K562 (cell line): ENCODE measurements at regions not wholly inside any gene's neighbourhood (a gene's known extent, or its start where the extent isn't known, plus 50 kb on each side); places are given as distances from the start of the nearest gene placed in this dataset.

Source experiments
- ATAC-seq: fragments of 200-7000 bp; cut with Tn5 transposase; 3 replicates; pipeline ENCODE4 v1.9.1; 2020; ENCODE audit warnings: moderate library complexity
- BruUV-seq: library from RNA; stranded (reverse); fragments of 400-500 nt; replicated peaks from 2 replicates; lab custom pipeline; 2021; lab: Mats Ljungman, UMichigan
- CTCF ChIA-PET: fragments of 300-600 bp; formaldehyde crosslinking; extraction: SDS; loops from one replicate; lab custom pipeline; 2021; ENCODE audit warnings: low intra/inter-chr PET ratio; lab: Yijun Ruan, JAX
- POLR2A ChIA-PET: fragments of 300-600, 350-650 bp; sonication (Branson Sonifier 250); formaldehyde crosslinking; extraction: SDS; loops from one replicate; lab custom pipeline; 2021; ENCODE audit warnings: antibody characterized with exemption, inconsistent platforms; lab: Yijun Ruan, JAX
- DNase-seq, 4 experiments: peaks; one replicate each; pipeline versions ENCODE4 v3.0.0 to v3.0.0-alpha.2; 2011 to 2018; ENCODE audit warnings: low spot score in 3 of 4, mixed read lengths in 3 of 4; ENCODE audit errors: extremely low read depth in 1 of 4
- FAIRE-seq: peaks from 2 replicates; lab custom pipeline; 2011; peaks lifted over from hg19 to GRCh38; lab: Jason Lieb, UNC
- H2AFZ ChIP-seq: 2 replicates; pipeline ENCODE4 v1.6.0; 2011; ENCODE audit warnings: low read depth, low read length, control low read depth, inconsistent platforms
- H3K27ac ChIP-seq: fragments of 200-600 bp; 3 replicates; pipeline ENCODE4 v1.8.0; 2011; ENCODE audit warnings: low read depth, mild to moderate bottlenecking, control low read depth, inconsistent platforms, low read length, moderate library complexity, mixed read lengths; ENCODE audit errors: extremely low read depth
- H3K27me3 ChIP-seq, 2 experiments: fragments of 300-600 bp in 1 of 2; 2 replicates in 1 of 2; 3 replicates in 1 of 2; pipeline versions ENCODE4 v1.6.0 to v1.8.0; 2011; ENCODE audit warnings: inconsistent platforms in 2 of 2, low read length in 2 of 2, mild to moderate bottlenecking in 1 of 2, mixed read lengths in 1 of 2, moderate library complexity in 1 of 2; ENCODE audit not compliant: control insufficient read depth in 2 of 2, insufficient read depth in 2 of 2
- H3K36me3 ChIP-seq: fragments of 300-600 bp; 3 replicates; pipeline ENCODE4 v1.8.0; 2011; ENCODE audit warnings: mild to moderate bottlenecking, low read length, inconsistent platforms; ENCODE audit not compliant: control insufficient read depth, insufficient read depth
- H3K4me1 ChIP-seq, 2 experiments: fragments of 200-600 bp in 1 of 2; replicated peaks in 1 of 2; 2 replicates in 1 of 2; 3 replicates in 1 of 2; pipeline versions ENCODE4 v1.5.1 to v1.8.0; 2011; ENCODE audit warnings: inconsistent platforms in 2 of 2, low read length in 2 of 2, mild to moderate bottlenecking in 1 of 2, mixed read lengths in 1 of 2, moderate library complexity in 1 of 2; ENCODE audit not compliant: control insufficient read depth in 2 of 2, insufficient read depth in 2 of 2
- H3K4me2 ChIP-seq: 2 replicates; pipeline ENCODE4 v1.6.1; 2011; ENCODE audit warnings: low read length, control low read depth, inconsistent platforms, mixed read lengths; ENCODE audit not compliant: insufficient read depth
- H3K4me3 ChIP-seq: fragments of 200-600 bp; sonication (generic), shearing (Covaris generic); 2 replicates; pipeline ENCODE4 v1.5.1; 2016; ENCODE audit warnings: control low read depth, inconsistent platforms
- H3K79me2 ChIP-seq: fragments of 200-600 bp; 3 replicates; pipeline ENCODE4 v1.8.0; 2011; ENCODE audit warnings: low read length, inconsistent platforms; ENCODE audit not compliant: control insufficient read depth, insufficient read depth
- H3K9ac ChIP-seq, 2 experiments: 2 replicates each; pipeline versions ENCODE4 v1.6.0 to v1.6.1; 2011; ENCODE audit warnings: low read depth in 2 of 2, low read length in 2 of 2, control low read depth in 1 of 2, inconsistent platforms in 1 of 2, mild to moderate bottlenecking in 1 of 2, mixed read lengths in 1 of 2; ENCODE audit not compliant: insufficient read depth in 1 of 2
- H3K9me1 ChIP-seq: one replicate; pipeline ENCODE4 v1.6.0; 2011; ENCODE audit warnings: inconsistent platforms, mild to moderate bottlenecking, low read length, moderate library complexity; ENCODE audit not compliant: control insufficient read depth, insufficient read depth
- H3K9me3 ChIP-seq: replicated peaks from 2 replicates; pipeline ENCODE4 v1.5.1; 2011; ENCODE audit warnings: low read depth, low read length, inconsistent platforms; ENCODE audit not compliant: control insufficient read depth, insufficient read depth
- H4K20me1 ChIP-seq: replicated peaks from 2 replicates; pipeline ENCODE4 v1.6.1; 2011; ENCODE audit warnings: low read length, inconsistent platforms, mixed read lengths; ENCODE audit not compliant: control insufficient read depth, insufficient read depth
- HEY1 ChIP-seq: fragments of 250-450 bp; sonication (Bioruptor Pico); IDR thresholded peaks from 2 replicates; pipeline ENCODE4 v1.5.0; 2020; ENCODE audit warnings: mild to moderate bottlenecking, moderate library complexity, borderline replicate concordance
- KLF16 ChIP-seq: IDR thresholded peaks from 2 replicates; pipeline ENCODE4 v1.6.1; 2016; ENCODE audit warnings: antibody characterized with exemption
- LARP7 ChIP-seq: fragments of 450-650 bp; IDR thresholded peaks from 2 replicates; pipeline ENCODE4 v1.6.1; 2016
- NFIX ChIP-seq: fragments of 250-450 bp; sonication (Bioruptor Pico); IDR thresholded peaks from 2 replicates; pipeline ENCODE4 v1.4.0; 2020; ENCODE audit warnings: low read depth, mild to moderate bottlenecking, moderate library complexity
- SAFB ChIP-seq: fragments of 200-400 bp; formaldehyde crosslinking; IDR thresholded peaks from 2 replicates; pipeline ENCODE4 v1.6.1; 2017; ENCODE audit warnings: low read depth, low read length, borderline replicate concordance
- SMARCB1 ChIP-seq: IDR thresholded peaks from 2 replicates; pipeline ENCODE4 v1.6.1; 2011; ENCODE audit warnings: improper control_type of control experiment, low read depth; ENCODE audit not compliant: insufficient read length
- ZNF146 ChIP-seq: IDR thresholded peaks from one replicate; pipeline ENCODE4 v1.6.1; 2018; ENCODE audit warnings: missing compliant biosample characterization; ENCODE audit not compliant: unreplicated experiment
- ZNF263 ChIP-seq: sonication (generic); formaldehyde crosslinking; IDR thresholded peaks from 2 replicates; pipeline ENCODE4 v1.8.0; 2022; ENCODE audit warnings: mild to moderate bottlenecking, missing genetic modification reagents, borderline replicate concordance
- WGBS: fragments of 100-300 bp; shearing (Covaris generic); methylation state at CpG from one replicate; pipeline ENCODE4 v1.1.6; 2016; ENCODE audit warnings: low coverage, mixed read lengths; ENCODE audit not compliant: insufficient coverage; ENCODE audit errors: missing lambda C conversion rate; 5-methylcytosine and 5-hydroxymethylcytosine counted together
- in situ Hi-C: fragments of 300-500 bp; cut with MboI; formaldehyde crosslinking; loops from 4 replicates; pipeline ENCODE4 v1.15.0; 2018; ENCODE audit warnings: inconsistent platforms, mixed read lengths
- intact Hi-C: fragments of 100-400 bp; cut with micrococcal nuclease; formaldehyde crosslinking; loops from 2 replicates; pipeline ENCODE4 v1.14.2; 2022
- TF ChIP-seq, protein P1 (sequence below), 2 experiments: fragments of 150-350 bp in 1 of 2; IDR thresholded peaks; 2 replicates each; pipeline ENCODE4 v1.6.1; 2012 to 2016; ENCODE audit warnings: low read depth in 2 of 2, low read length in 2 of 2, mild to moderate bottlenecking in 1 of 2, moderate library complexity in 1 of 2
- TF ChIP-seq, protein P2 (sequence below), 2 experiments: fragments of 200-800 bp in 1 of 2; sonication (Bioruptor generic) in 1 of 2; sonication (generic) in 1 of 2; formaldehyde crosslinking in 1 of 2; IDR thresholded peaks in 1 of 2; conservative IDR thresholded peaks in 1 of 2; 2 replicates each; pipeline versions ENCODE4 v1.5.0 to v1.6.1; 2016 to 2020; ENCODE audit warnings: missing compliant biosample characterization in 1 of 2, missing genetic modification characterization in 1 of 2, missing genetic modification reagents in 1 of 2
- TF ChIP-seq, protein P3 (sequence below), 3 experiments: fragments of 200-800 bp in 1 of 3; sonication (Bioruptor generic) in 1 of 3; sonication (generic) in 1 of 3; formaldehyde crosslinking in 1 of 3; IDR thresholded peaks; 2 replicates each; pipeline versions ENCODE4 v1.6.1 to v1.8.0; 2016 to 2022; ENCODE audit warnings: mild to moderate bottlenecking in 2 of 3, missing compliant biosample characterization in 2 of 3, missing genetic modification characterization in 2 of 3, missing genetic modification reagents in 1 of 3
- TF ChIP-seq, protein P4 (sequence below): sonication (generic); formaldehyde crosslinking; IDR thresholded peaks from 2 replicates; pipeline ENCODE4 v1.8.1; 2023; ENCODE audit warnings: mild to moderate bottlenecking, missing genetic modification reagents, moderate library complexity
- TF ChIP-seq, protein P5 (sequence below): fragments of 450-650 bp; formaldehyde crosslinking; IDR thresholded peaks from 2 replicates; pipeline ENCODE4 v1.4.0; 2020; ENCODE audit warnings: mild to moderate bottlenecking, mixed read lengths

DNA sequence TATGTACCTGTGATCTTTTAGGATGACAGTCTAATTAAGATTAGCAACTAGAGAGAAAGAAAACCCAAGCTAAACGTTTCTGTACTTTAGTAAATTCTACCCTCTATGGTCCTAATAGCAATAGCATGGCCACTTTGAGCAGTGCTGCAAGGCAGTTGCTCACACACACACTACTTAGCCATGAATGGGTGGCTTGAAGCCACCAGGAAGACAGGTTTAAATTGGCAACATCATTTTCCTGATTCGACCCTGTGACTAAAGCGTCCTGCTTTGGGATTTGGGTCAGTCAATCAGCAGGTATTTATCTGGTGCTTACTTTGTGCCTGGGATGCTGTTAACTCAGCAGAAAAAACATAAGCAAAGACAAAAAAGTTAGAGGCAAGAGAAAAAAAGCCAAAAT is 150.6 kb downstream of the ARRDC3 start:
- no peak overlapping the region for H3K27ac ChIP-seq
- no peak overlapping the region for H3K4me3 ChIP-seq
- FAIRE-seq, result no peak
- ChIA-PET POLR2A (interaction anchor here (1.6 kb wide), 1 partner anchor 148 kb away, joined by 3 read pairs; no protein-coding TSS in a partner anchor), CTCF (no interaction called here)
- ATAC-seq, result no peak
- H3K79me2 ChIP-seq, result no peaks in the 10 kb centered on the region
- no peak for DNase-seq
- H3K4me1 ChIP-seq, result no peaks in the 10 kb centered on the region; a peak in 1 of 5 replicates
- intact Hi-C loops (no loop called here), in situ Hi-C loops (no loop called here)
- H3K9ac ChIP-seq, result no peak overlapping the region
- H3K9me3 ChIP-seq, result no peaks in the 10 kb centered on the region
- H3K9me1 ChIP-seq, result no peaks in the 10 kb centered on the region
- H3K36me3 ChIP-seq, result no peaks in the 10 kb centered on the region
- no peak overlapping the region for H3K4me2 ChIP-seq
- H2AFZ ChIP-seq, result no peak overlapping the region
- H4K20me1 ChIP-seq, result no peaks in the 10 kb centered on the region
- 4% methylated on average over 3 of the region's 3 CpGs for WGBS
- BruUV-seq, result no TSS peak
- H3K27me3 ChIP-seq, result no peaks in the 10 kb centered on the region
- TF ChIP-seq ZNF263 (CRISPR knock-in tag) (no peak), NFIX (no peak), SAFB (no peak), LARP7 (no peak), HEY1 (CRISPR knock-in tag) (no peak), ZNF146 (no peak), KLF16 (no peak), SMARCB1 (no peak)
- TF ChIP-seq, protein P1, sequence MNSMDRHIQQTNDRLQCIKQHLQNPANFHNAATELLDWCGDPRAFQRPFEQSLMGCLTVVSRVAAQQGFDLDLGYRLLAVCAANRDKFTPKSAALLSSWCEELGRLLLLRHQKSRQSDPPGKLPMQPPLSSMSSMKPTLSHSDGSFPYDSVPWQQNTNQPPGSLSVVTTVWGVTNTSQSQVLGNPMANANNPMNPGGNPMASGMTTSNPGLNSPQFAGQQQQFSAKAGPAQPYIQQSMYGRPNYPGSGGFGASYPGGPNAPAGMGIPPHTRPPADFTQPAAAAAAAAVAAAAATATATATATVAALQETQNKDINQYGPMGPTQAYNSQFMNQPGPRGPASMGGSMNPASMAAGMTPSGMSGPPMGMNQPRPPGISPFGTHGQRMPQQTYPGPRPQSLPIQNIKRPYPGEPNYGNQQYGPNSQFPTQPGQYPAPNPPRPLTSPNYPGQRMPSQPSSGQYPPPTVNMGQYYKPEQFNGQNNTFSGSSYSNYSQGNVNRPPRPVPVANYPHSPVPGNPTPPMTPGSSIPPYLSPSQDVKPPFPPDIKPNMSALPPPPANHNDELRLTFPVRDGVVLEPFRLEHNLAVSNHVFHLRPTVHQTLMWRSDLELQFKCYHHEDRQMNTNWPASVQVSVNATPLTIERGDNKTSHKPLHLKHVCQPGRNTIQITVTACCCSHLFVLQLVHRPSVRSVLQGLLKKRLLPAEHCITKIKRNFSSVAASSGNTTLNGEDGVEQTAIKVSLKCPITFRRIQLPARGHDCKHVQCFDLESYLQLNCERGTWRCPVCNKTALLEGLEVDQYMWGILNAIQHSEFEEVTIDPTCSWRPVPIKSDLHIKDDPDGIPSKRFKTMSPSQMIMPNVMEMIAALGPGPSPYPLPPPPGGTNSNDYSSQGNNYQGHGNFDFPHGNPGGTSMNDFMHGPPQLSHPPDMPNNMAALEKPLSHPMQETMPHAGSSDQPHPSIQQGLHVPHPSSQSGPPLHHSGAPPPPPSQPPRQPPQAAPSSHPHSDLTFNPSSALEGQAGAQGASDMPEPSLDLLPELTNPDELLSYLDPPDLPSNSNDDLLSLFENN (IDR thresholded peaks at IDR 0.05; ENCODE audit: low read depth in 2 of 2, low read length in 2 of 2), result no peak
- TF ChIP-seq, protein P2, sequence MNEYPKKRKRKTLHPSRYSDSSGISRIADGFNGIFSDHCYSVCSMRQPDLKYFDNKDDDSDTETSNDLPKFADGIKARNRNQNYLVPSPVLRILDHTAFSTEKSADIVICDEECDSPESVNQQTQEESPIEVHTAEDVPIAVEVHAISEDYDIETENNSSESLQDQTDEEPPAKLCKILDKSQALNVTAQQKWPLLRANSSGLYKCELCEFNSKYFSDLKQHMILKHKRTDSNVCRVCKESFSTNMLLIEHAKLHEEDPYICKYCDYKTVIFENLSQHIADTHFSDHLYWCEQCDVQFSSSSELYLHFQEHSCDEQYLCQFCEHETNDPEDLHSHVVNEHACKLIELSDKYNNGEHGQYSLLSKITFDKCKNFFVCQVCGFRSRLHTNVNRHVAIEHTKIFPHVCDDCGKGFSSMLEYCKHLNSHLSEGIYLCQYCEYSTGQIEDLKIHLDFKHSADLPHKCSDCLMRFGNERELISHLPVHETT (CRISPR knock-in tag; conservative IDR thresholded peaks at IDR 0.05 in 1 of 2, IDR thresholded peaks at IDR 0.05 in 1 of 2), result no peak
- TF ChIP-seq, protein P3, sequence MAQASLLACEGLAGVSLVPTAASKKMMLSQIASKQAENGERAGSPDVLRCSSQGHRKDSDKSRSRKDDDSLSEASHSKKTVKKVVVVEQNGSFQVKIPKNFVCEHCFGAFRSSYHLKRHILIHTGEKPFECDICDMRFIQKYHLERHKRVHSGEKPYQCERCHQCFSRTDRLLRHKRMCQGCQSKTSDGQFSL (CRISPR knock-in tag; IDR thresholded peaks at IDR 0.05), result no peak
- TF ChIP-seq, protein P3 (tag; IDR thresholded peaks at IDR 0.05), result no peak
- TF ChIP-seq, protein P4, sequence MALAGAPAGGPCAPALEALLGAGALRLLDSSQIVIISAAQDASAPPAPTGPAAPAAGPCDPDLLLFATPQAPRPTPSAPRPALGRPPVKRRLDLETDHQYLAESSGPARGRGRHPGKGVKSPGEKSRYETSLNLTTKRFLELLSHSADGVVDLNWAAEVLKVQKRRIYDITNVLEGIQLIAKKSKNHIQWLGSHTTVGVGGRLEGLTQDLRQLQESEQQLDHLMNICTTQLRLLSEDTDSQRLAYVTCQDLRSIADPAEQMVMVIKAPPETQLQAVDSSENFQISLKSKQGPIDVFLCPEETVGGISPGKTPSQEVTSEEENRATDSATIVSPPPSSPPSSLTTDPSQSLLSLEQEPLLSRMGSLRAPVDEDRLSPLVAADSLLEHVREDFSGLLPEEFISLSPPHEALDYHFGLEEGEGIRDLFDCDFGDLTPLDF (CRISPR knock-in tag), result no peak
- TF ChIP-seq, protein P5, sequence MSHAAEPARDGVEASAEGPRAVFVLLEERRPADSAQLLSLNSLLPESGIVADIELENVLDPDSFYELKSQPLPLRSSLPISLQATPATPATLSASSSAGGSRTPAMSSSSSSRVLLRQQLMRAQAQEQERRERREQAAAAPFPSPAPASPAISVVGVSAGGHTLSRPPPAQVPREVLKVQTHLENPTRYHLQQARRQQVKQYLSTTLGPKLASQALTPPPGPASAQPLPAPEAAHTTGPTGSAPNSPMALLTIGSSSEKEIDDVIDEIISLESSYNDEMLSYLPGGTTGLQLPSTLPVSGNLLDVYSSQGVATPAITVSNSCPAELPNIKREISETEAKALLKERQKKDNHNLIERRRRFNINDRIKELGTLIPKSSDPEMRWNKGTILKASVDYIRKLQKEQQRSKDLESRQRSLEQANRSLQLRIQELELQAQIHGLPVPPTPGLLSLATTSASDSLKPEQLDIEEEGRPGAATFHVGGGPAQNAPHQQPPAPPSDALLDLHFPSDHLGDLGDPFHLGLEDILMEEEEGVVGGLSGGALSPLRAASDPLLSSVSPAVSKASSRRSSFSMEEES (CRISPR knock-in tag), result no peak
